Neural crest cell (in vitro differentiated cells): ENCODE measurements at regions not wholly inside any gene's neighbourhood (a gene's known extent, or its start where the extent isn't known, plus 50 kb on each side); places are given as distances from the start of the nearest gene placed in this dataset.

ENCODE experiments used
- DNase-seq: peaks from one replicate; pipeline ENCODE4 v3.0.0; 2021; ENCODE audit warnings: low read depth, mixed read lengths, low spot score
- H3K27ac Mint-ChIP-seq: one replicate; pipeline ENCODE4 v1.8.0; 2021; ENCODE audit warnings: mild to moderate bottlenecking, mixed read lengths; ENCODE audit not compliant: unreplicated experiment
- H3K27me3 Mint-ChIP-seq: 2 replicates; pipeline ENCODE4 v1.8.0; 2021; ENCODE audit warnings: low read depth, mild to moderate bottlenecking, mixed read lengths
- H3K36me3 Mint-ChIP-seq: 2 replicates; pipeline ENCODE4 v1.8.0; 2021; ENCODE audit warnings: low read depth, mild to moderate bottlenecking, mixed read lengths
- H3K4me1 Mint-ChIP-seq: 2 replicates; pipeline ENCODE4 v1.8.0; 2021; ENCODE audit warnings: mixed read lengths
- H3K4me3 Mint-ChIP-seq: one replicate; pipeline ENCODE4 v1.8.0; 2021; ENCODE audit warnings: mild to moderate bottlenecking, mixed read lengths
- H3K9me3 Mint-ChIP-seq: 2 replicates; pipeline ENCODE4 v1.8.0; 2021; ENCODE audit warnings: mixed read lengths
- CTCF ChIP-seq: fragments of 200-600 bp; sonication (generic); conservative IDR thresholded peaks from 2 replicates; pipeline ENCODE4 v1.5.0; 2021; ENCODE audit warnings: antibody characterized with exemption, mild to moderate bottlenecking

- H3K27me3 Mint-ChIP-seq: no peaks in the 10 kb centered on the region
- H3K4me3 Mint-ChIP-seq: no peak overlapping the region
- TF ChIP-seq CTCF: no peak
- DNase-seq: no peak
- H3K9me3 Mint-ChIP-seq: peaks cover 4% of the 10 kb centered on the region
- peaks cover 5% of the 10 kb centered on the region for H3K4me1 Mint-ChIP-seq
- no peak overlapping the region for H3K27ac Mint-ChIP-seq
- no peaks in the 10 kb centered on the region for H3K36me3 Mint-ChIP-seq
Observed at GRCh38 chr15:38863381-38863780, 298.8 kb upstream of the RASGRP1 start.

GRCh38 chr15:38864122-38864521, 299.5 kb upstream of the RASGRP1 start:
- H3K27ac Mint-ChIP-seq: no peak overlapping the region
- no peaks in the 10 kb centered on the region for H3K27me3 Mint-ChIP-seq
- no peaks in the 10 kb centered on the region for H3K36me3 Mint-ChIP-seq
- H3K9me3 Mint-ChIP-seq: peaks cover 4% of the 10 kb centered on the region
- H3K4me1 Mint-ChIP-seq: peaks cover 5% of the 10 kb centered on the region
- no peak overlapping the region for H3K4me3 Mint-ChIP-seq
- DNase-seq: no peak
- TF ChIP-seq CTCF: no peak

GRCh38 chr15:38864827-38865581, 300.4 kb upstream of the RASGRP1 start:
- Mint-ChIP-seq H3K27me3 (no peaks in the 10 kb centered on the region), H3K4me1 (peaks cover 5% of the 10 kb centered on the region), H3K4me3 (no peak overlapping the region), H3K9me3 (no peaks in the 10 kb centered on the region), H3K36me3 (no peaks in the 10 kb centered on the region), H3K27ac (no peak overlapping the region)
- no peak for DNase-seq
- TF ChIP-seq CTCF: no peak

- Mint-ChIP-seq H3K36me3 (no peaks in the 10 kb centered on the region), H3K27me3 (no peaks in the 10 kb centered on the region), H3K9me3 (peaks cover 4% of the 10 kb centered on the region), H3K4me1 (no peaks in the 10 kb centered on the region), H3K27ac (no peak overlapping the region), H3K4me3 (no peak overlapping the region)
- DNase-seq: no peak
- no peak for TF ChIP-seq CTCF
Observed at GRCh38 chr15:38867556-38867955, 302.9 kb upstream of the RASGRP1 start.

- H3K4me1 Mint-ChIP-seq: no peaks in the 10 kb centered on the region
Observed at GRCh38 chr15:38868326-38869114, 303.9 kb upstream of the RASGRP1 start.

More at GRCh38 chr15:38868326-38869114, 303.9 kb upstream of the RASGRP1 start:
- Mint-ChIP-seq H3K36me3 (no peaks in the 10 kb centered on the region), H3K9me3 (peaks cover 4% of the 10 kb centered on the region), H3K27ac (no peak overlapping the region), H3K4me3 (no peak overlapping the region), H3K27me3 (no peaks in the 10 kb centered on the region)
- no peak for TF ChIP-seq CTCF
- no peak for DNase-seq
